ENCODE measurements at regions not wholly inside any gene's neighbourhood (a gene's known extent, or its start where the extent isn't known, plus 50 kb on each side); places are given as distances from the start of the nearest gene placed in this dataset.

DNA sequence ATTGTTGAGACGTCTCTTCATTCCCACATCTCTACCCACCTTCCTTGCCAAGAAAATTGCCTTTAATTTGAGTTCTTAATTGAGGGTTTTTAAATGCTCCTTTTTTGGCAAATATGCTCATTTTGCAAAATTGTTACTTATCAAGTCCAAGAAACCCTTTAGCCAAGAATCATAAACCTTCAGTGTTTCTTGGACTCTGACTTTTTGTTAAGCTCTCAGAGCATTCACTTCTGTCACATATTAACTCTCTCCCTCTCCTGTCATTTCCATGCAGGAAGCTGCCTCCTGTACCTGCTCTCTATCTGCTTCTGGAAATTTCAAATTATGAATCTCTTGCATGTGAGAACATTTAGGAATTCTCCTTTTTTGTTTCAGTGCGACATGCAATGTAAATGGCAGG is 100.0 kb upstream of the PIEZO2 start:
- H3F3A ChIP-seq (ENCODE audit: low read depth): no peaks in the 10 kb centered on the region

GRCh38 chr18:11247381-11247970 is 98.1 kb upstream of the PIEZO2 start:
- no peaks in the 10 kb centered on the region for H3K36me3 Mint-ChIP-seq
- no peaks in the 10 kb centered on the region for H3K4me1 Mint-ChIP-seq

More for the DNA sequence above, 100.0 kb upstream of the PIEZO2 start:
- TF ChIP-seq EZH2phosphoT487 (IDR thresholded peaks at IDR 0.05) (no peak), CTCF (IDR thresholded peaks at IDR 0.05) (no peak), EZH2 (IDR thresholded peaks at IDR 0.05) (no peak)
- no peak overlapping the region for H3K4me2 ChIP-seq
- no peaks in the 10 kb centered on the region for H3K9me3 ChIP-seq (ENCODE audit: low read depth)
- no peak overlapping the region for H3K4me3 ChIP-seq
- no peak for DNase-seq (ENCODE audit: low spot score)
- H3K9me3 Mint-ChIP-seq: no peaks in the 10 kb centered on the region
- H2AFZ ChIP-seq (replicated peaks): no peak overlapping the region
- no peaks in the 10 kb centered on the region for H4K20me1 ChIP-seq (ENCODE audit: low read depth)
- no peaks in the 10 kb centered on the region for H3K4me1 ChIP-seq
- no peaks in the 10 kb centered on the region for H3K36me3 ChIP-seq
- H3K4me1 Mint-ChIP-seq: peaks cover 2% of the 10 kb centered on the region
- no peak overlapping the region for H3K27ac ChIP-seq
- peaks cover 2% of the 10 kb centered on the region for H3K27me3 Mint-ChIP-seq (ENCODE audit: insufficient read depth, low read depth)
- H3K79me2 ChIP-seq (ENCODE audit: low read depth): no peaks in the 10 kb centered on the region
- H3K4me3 Mint-ChIP-seq: no peak overlapping the region
- H3K27me3 ChIP-seq: no peaks in the 10 kb centered on the region
- H3K36me3 Mint-ChIP-seq: no peaks in the 10 kb centered on the region
- no peak overlapping the region for H3K27ac Mint-ChIP-seq
- H3K9ac ChIP-seq: no peak overlapping the region

DNA sequence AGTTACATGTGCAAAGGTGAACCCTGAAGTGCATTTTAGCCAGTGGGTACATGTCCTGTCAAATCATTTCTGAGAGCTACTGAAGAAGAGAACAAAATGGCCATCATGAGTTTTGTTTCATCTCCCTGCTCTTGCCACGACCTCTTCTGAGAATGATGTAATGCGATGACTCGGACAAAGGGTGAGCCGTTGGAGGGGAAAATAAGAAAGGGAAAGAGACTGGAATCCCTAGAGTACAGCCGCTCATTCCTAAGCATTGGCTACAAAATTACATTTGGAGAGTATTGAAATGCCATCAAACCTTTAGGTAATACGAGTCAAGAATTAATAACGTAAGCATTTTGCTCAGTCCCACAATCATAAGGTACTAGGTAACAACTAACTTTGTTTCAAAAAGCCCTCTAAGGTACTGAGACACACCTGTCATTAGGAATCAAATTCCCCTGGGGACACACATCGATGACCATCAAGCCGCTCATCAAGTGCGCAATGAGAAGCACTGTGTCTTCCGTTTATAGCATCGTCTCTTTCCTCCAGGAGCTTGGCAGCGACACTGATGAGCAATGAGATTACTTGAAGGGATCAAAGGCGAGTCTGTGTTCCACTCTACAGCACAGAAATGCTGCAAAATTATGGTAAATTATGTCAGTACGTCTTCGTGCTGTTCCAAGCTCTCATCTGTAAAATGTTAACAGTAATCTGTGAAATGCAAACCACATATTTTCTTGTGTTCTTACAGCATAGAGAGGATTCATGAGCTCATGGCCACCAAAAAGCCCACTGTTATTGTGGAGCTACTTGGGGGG is 97.3 kb upstream of the PIEZO2 start:
- Histone ChIP-seq H3K4me1 (no peaks in the 10 kb centered on the region), H2AFZ (replicated peaks) (no peak overlapping the region), H3K27ac (no peak overlapping the region), H3F3A (ENCODE audit: low read depth) (no peaks in the 10 kb centered on the region), H3K4me3 (no peak overlapping the region), H3K4me2 (no peak overlapping the region), H3K27me3 (no peaks in the 10 kb centered on the region), H3K79me2 (ENCODE audit: low read depth) (no peaks in the 10 kb centered on the region), H4K20me1 (ENCODE audit: low read depth) (no peaks in the 10 kb centered on the region), H3K9ac (no peak overlapping the region), H3K9me3 (ENCODE audit: low read depth) (no peaks in the 10 kb centered on the region), H3K36me3 (no peaks in the 10 kb centered on the region)
- DNase-seq (ENCODE audit: low spot score): no peak
- H3K27me3 Mint-ChIP-seq (ENCODE audit: insufficient read depth, low read depth): peaks cover 2% of the 10 kb centered on the region
- H3K27ac Mint-ChIP-seq: no peak overlapping the region
- no peaks in the 10 kb centered on the region for H3K4me1 Mint-ChIP-seq
- H3K4me3 Mint-ChIP-seq: no peak overlapping the region
- TF ChIP-seq EZH2phosphoT487 (IDR thresholded peaks at IDR 0.05) (no peak), CTCF (IDR thresholded peaks at IDR 0.05) (no peak), EZH2 (IDR thresholded peaks at IDR 0.05) (no peak)
- H3K36me3 Mint-ChIP-seq: no peaks in the 10 kb centered on the region
- no peaks in the 10 kb centered on the region for H3K9me3 Mint-ChIP-seq

More at GRCh38 chr18:11247381-11247970, 98.1 kb upstream of the PIEZO2 start:
- H3K4me3 Mint-ChIP-seq: no peak overlapping the region
- H3F3A ChIP-seq (ENCODE audit: low read depth): no peaks in the 10 kb centered on the region
- H3K27me3 Mint-ChIP-seq (ENCODE audit: insufficient read depth, low read depth): peaks cover 2% of the 10 kb centered on the region
- no peak overlapping the region for H3K27ac Mint-ChIP-seq
- H3K36me3 ChIP-seq: no peaks in the 10 kb centered on the region
- H2AFZ ChIP-seq (replicated peaks): no peak overlapping the region
- TF ChIP-seq EZH2 (IDR thresholded peaks at IDR 0.05) (no peak), CTCF (IDR thresholded peaks at IDR 0.05) (no peak), EZH2phosphoT487 (IDR thresholded peaks at IDR 0.05) (no peak)
- no peak overlapping the region for H3K4me3 ChIP-seq
- H3K9me3 ChIP-seq (ENCODE audit: low read depth): no peaks in the 10 kb centered on the region
- H3K79me2 ChIP-seq (ENCODE audit: low read depth): no peaks in the 10 kb centered on the region
- no peak overlapping the region for H3K4me2 ChIP-seq
- no peaks in the 10 kb centered on the region for H4K20me1 ChIP-seq (ENCODE audit: low read depth)
- no peaks in the 10 kb centered on the region for H3K27me3 ChIP-seq
- H3K27ac ChIP-seq: no peak overlapping the region
- H3K9ac ChIP-seq: no peak overlapping the region
- H3K9me3 Mint-ChIP-seq: no peaks in the 10 kb centered on the region
- no peaks in the 10 kb centered on the region for H3K4me1 ChIP-seq
- DNase-seq (ENCODE audit: low spot score): no peak
